Loucy (cell line): ENCODE measurements at regions not wholly inside any gene's neighbourhood (a gene's known extent, or its start where the extent isn't known, plus 50 kb on each side); places are given as distances from the start of the nearest gene placed in this dataset.

Source experiments
- H2AFZ ChIP-seq: fragments of 200-600 bp; sonication (generic); 2 replicates; pipeline ENCODE4 v1.6.0; 2016; ENCODE audit warnings: antibody characterized with exemption, mild to moderate bottlenecking, low read length, moderate library complexity
- H3F3A ChIP-seq: fragments of 200-600 bp; 2 replicates; pipeline ENCODE4 v1.6.0; 2016; ENCODE audit warnings: antibody characterized with exemption, low read depth, mild to moderate bottlenecking
- H3K27me3 ChIP-seq: fragments of 200-600 bp; sonication (generic); 2 replicates; pipeline ENCODE4 v1.6.1; 2014; ENCODE audit warnings: low read length, mild to moderate bottlenecking; ENCODE audit not compliant: insufficient read depth, poor library complexity, severe bottlenecking
- H3K36me3 ChIP-seq: fragments of 200-600 bp; sonication (generic); 2 replicates; pipeline ENCODE4 v1.6.1; 2016; ENCODE audit warnings: low read length; ENCODE audit not compliant: insufficient read depth
- H3K4me1 ChIP-seq: fragments of 200-600 bp; sonication (generic); 2 replicates; pipeline ENCODE4 v1.5.1; 2014; ENCODE audit warnings: low read length, mild to moderate bottlenecking; ENCODE audit not compliant: insufficient read depth, poor library complexity, severe bottlenecking
- H3K4me2 ChIP-seq: fragments of 200-600 bp; sonication (generic); 2 replicates; pipeline ENCODE4 v1.6.0; 2014; ENCODE audit warnings: antibody characterized with exemption, low read length, low read depth, mild to moderate bottlenecking; ENCODE audit not compliant: poor library complexity, severe bottlenecking
- H3K4me3 ChIP-seq: fragments of 200-600 bp; sonication (generic); 2 replicates; pipeline ENCODE4 v1.5.1; 2014; ENCODE audit warnings: low read length, mild to moderate bottlenecking, mixed read lengths; ENCODE audit not compliant: poor library complexity, severe bottlenecking
- H3K79me2 ChIP-seq: fragments of 200-600 bp; sonication (generic); 2 replicates; pipeline ENCODE4 v1.6.1; 2014; ENCODE audit warnings: low read length; ENCODE audit not compliant: insufficient read depth
- H3K9ac ChIP-seq: fragments of 200-600 bp; sonication (generic); 2 replicates; pipeline ENCODE4 v1.6.0; 2014; ENCODE audit warnings: mild to moderate bottlenecking, low read depth, low read length, moderate library complexity; ENCODE audit not compliant: poor library complexity, severe bottlenecking
- H3K9me2 ChIP-seq: fragments of 200-600 bp; sonication (generic); replicated peaks from 2 replicates; pipeline ENCODE4 v1.6.1; 2016; ENCODE audit warnings: low read depth, low read length, mixed read lengths
- H3K9me3 ChIP-seq: fragments of 200-600 bp; sonication (generic); 2 replicates; pipeline ENCODE4 v1.6.1; 2014; ENCODE audit warnings: mild to moderate bottlenecking, antibody characterized with exemption, low read length, low read depth; ENCODE audit not compliant: insufficient read depth
- H4K20me1 ChIP-seq: fragments of 200-600 bp; sonication (generic); 2 replicates; pipeline ENCODE4 v1.6.0; 2014; ENCODE audit warnings: antibody characterized with exemption, low read length, mild to moderate bottlenecking; ENCODE audit not compliant: insufficient read depth, poor library complexity, severe bottlenecking
- EZH2phosphoT487 ChIP-seq: fragments of 200-600 bp; IDR thresholded peaks from 2 replicates; pipeline ENCODE4 v1.6.1; 2018; ENCODE audit warnings: antibody characterized with exemption, mild to moderate bottlenecking, moderate library complexity, borderline replicate concordance
- TF ChIP-seq, protein P1 (sequence below): fragments of 200-600 bp; sonication (generic); conservative IDR thresholded peaks from 2 replicates; pipeline ENCODE4 v1.5.1; 2014; ENCODE audit warnings: mild to moderate bottlenecking, antibody characterized with exemption, low read length

DNA sequence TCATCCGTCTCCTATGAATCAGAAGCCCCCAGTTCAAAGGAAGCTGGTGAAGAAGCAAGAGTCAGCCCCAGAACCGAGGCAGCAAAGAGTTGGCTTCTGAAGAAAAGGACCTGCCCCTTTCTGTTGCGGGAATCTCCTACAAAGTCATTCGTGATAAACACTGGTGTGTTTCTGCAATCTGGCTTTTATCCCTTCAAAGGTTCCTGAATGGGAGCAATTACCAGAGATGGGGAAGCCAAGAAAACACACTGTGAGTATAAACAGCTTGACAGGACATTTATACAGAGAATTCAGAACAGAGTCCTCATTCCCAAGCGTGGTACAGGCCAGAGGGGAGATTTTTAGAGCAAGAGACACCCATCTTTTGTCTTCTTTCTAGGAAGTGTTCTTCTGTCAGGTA lies 226.8 kb upstream of the LNX1 start:
- Histone ChIP-seq H3K9me3 (no peaks in the 10 kb centered on the region), H3K27me3 (no peaks in the 10 kb centered on the region), H4K20me1 (no peaks in the 10 kb centered on the region), H3K9me2 (no peaks in the 10 kb centered on the region), H3K4me1 (no peaks in the 10 kb centered on the region), H3K79me2 (no peaks in the 10 kb centered on the region), H3K36me3 (no peaks in the 10 kb centered on the region), H3K9ac (no peak overlapping the region), H3K4me3 (no peak overlapping the region), H2AFZ (no peak overlapping the region), H3K4me2 (no peak overlapping the region), H3F3A (no peaks in the 10 kb centered on the region)
- TF ChIP-seq, protein P1, sequence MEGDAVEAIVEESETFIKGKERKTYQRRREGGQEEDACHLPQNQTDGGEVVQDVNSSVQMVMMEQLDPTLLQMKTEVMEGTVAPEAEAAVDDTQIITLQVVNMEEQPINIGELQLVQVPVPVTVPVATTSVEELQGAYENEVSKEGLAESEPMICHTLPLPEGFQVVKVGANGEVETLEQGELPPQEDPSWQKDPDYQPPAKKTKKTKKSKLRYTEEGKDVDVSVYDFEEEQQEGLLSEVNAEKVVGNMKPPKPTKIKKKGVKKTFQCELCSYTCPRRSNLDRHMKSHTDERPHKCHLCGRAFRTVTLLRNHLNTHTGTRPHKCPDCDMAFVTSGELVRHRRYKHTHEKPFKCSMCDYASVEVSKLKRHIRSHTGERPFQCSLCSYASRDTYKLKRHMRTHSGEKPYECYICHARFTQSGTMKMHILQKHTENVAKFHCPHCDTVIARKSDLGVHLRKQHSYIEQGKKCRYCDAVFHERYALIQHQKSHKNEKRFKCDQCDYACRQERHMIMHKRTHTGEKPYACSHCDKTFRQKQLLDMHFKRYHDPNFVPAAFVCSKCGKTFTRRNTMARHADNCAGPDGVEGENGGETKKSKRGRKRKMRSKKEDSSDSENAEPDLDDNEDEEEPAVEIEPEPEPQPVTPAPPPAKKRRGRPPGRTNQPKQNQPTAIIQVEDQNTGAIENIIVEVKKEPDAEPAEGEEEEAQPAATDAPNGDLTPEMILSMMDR: no peak
- TF ChIP-seq EZH2phosphoT487: no peak

DNA sequence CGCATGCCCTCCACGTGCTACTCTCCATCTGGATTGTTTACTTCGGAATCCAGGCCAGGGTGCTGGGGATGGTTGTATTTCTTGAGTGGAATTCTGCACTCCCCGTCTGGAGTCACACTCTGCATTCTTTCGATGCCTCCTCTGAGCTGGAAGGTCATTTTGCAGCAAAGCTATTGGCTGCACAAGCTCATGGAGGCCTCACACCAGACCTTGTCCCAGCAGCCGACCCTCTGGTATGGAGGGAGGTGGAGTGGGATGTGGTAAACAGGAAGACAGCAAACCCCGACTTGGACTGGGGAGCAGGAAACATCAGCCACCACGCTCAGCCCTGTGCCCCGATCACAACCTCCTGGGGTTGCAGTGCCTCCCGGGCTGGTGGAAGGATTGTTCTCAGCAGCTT lies 225.3 kb upstream of the LNX1 start:
- Histone ChIP-seq H3K27me3 (no peaks in the 10 kb centered on the region), H3K79me2 (no peaks in the 10 kb centered on the region), H3K9ac (no peak overlapping the region), H3K9me3 (no peaks in the 10 kb centered on the region), H2AFZ (no peak overlapping the region), H3K4me2 (no peak overlapping the region), H3K4me1 (no peaks in the 10 kb centered on the region), H3K9me2 (no peaks in the 10 kb centered on the region), H4K20me1 (no peaks in the 10 kb centered on the region), H3K4me3 (no peak overlapping the region), H3K36me3 (no peaks in the 10 kb centered on the region), H3F3A (no peaks in the 10 kb centered on the region)
- TF ChIP-seq EZH2phosphoT487: no peak

DNA sequence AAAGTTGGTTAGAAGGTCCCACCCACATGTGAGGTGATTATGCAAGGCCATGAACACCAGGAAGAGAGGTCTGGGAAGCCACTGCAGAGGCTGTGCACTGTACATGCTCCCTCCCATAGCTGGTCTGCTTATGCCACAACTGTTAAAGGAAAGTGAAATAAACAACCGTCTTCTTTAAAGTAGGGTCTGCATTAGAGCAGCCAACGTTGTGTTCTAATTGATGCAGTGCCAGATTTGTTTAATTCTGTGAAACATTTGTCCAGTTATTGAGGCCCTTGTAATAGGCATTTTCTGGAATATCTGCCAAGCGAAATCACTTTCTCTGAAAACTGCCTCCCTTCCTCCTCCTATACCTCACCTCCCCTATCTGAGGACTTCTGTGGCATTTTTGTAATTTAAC lies 224.0 kb upstream of the LNX1 start:
- H3K79me2 ChIP-seq: no peaks in the 10 kb centered on the region
- no peak overlapping the region for H3K9ac ChIP-seq
- no peaks in the 10 kb centered on the region for H3K9me2 ChIP-seq
- H3K36me3 ChIP-seq: no peaks in the 10 kb centered on the region
- H3F3A ChIP-seq: no peaks in the 10 kb centered on the region
- H3K27me3 ChIP-seq: no peaks in the 10 kb centered on the region
- no peaks in the 10 kb centered on the region for H4K20me1 ChIP-seq
- H3K4me1 ChIP-seq: no peaks in the 10 kb centered on the region
- no peaks in the 10 kb centered on the region for H3K9me3 ChIP-seq
- TF ChIP-seq, protein P1: no peak
- TF ChIP-seq EZH2phosphoT487: no peak
- no peak overlapping the region for H2AFZ ChIP-seq
- no peak overlapping the region for H3K4me2 ChIP-seq
- no peak overlapping the region for H3K4me3 ChIP-seq

DNA sequence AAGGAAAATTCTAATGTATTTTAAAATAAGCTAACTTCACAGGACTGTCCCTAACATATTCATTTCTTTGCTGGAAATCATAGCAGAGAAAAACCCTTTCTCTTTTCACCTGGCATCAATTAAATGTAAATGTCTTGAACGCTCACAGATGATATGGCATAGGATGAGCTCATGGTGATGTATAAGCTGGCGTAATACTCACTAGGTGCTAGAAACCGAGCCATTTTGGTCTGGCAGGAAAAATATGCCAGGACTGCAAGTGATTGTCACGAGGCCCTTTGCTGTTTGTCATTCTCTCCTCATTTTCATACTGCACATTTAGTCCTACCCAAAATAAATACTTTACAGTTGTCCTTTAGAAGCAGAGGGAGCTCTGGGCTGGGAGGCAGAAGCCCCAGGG lies 222.7 kb upstream of the LNX1 start:
- H3K9me3 ChIP-seq: no peaks in the 10 kb centered on the region
- no peaks in the 10 kb centered on the region for H3K36me3 ChIP-seq
- no peaks in the 10 kb centered on the region for H3K9me2 ChIP-seq
- H3K79me2 ChIP-seq: no peaks in the 10 kb centered on the region
- H3K4me3 ChIP-seq: no peak overlapping the region
- H2AFZ ChIP-seq: no peak overlapping the region
- H4K20me1 ChIP-seq: no peaks in the 10 kb centered on the region
- no peaks in the 10 kb centered on the region for H3K27me3 ChIP-seq
- TF ChIP-seq EZH2phosphoT487: no peak
- TF ChIP-seq, protein P1: no peak
- no peak overlapping the region for H3K9ac ChIP-seq
- no peaks in the 10 kb centered on the region for H3F3A ChIP-seq
- H3K4me2 ChIP-seq: no peak overlapping the region
- H3K4me1 ChIP-seq: no peaks in the 10 kb centered on the region
